Ovary (tissue), 7 donors: ENCODE measurements at regions not wholly inside any gene's neighbourhood (a gene's known extent, or its start where the extent isn't known, plus 50 kb on each side); places are given as distances from the start of the nearest gene placed in this dataset.

ENCODE experiments used
- DNase-seq, 5 donors: peaks; one replicate each; pipeline ENCODE4 v3.0.0-alpha.2; 2019 to 2020
- H3K27ac ChIP-seq, 2 donors: fragments of 200-600 bp; one replicate each; pipeline versions ENCODE4 v1.5.1 to v1.8.0; 2019 to 2022
- H3K27me3 ChIP-seq: fragments of 200-600 bp; one replicate; pipeline ENCODE4 v1.8.0; 2022
- H3K36me3 ChIP-seq: fragments of 200-600 bp; sonication (generic); one replicate; pipeline ENCODE4 v1.5.1; 2019
- H3K4me1 ChIP-seq: one replicate; pipeline ENCODE4 v1.8.1; 2013; ENCODE audit warnings: mild to moderate bottlenecking, moderate library complexity; ENCODE audit not compliant: insufficient read depth
- H3K4me3 ChIP-seq: fragments of 200-600 bp; sonication (generic); one replicate; pipeline ENCODE4 v1.5.1; 2017
- H3K9me3 ChIP-seq, 2 donors: fragments of 200-600 bp in 1 of 2; sonication (generic) in 1 of 2; one replicate each; pipeline versions ENCODE4 v1.5.1 to v1.8.1; 2013 to 2019; ENCODE audit warnings: mild to moderate bottlenecking in 1 of 2, moderate library complexity in 1 of 2
- EP300 ChIP-seq: sonication (generic); formaldehyde crosslinking; IDR thresholded peaks from one replicate; pipeline ENCODE4 v1.6.1; 2017; ENCODE audit warnings: antibody characterized with exemption
- POLR2A ChIP-seq: fragments of 450-650 bp; IDR thresholded peaks from one replicate; pipeline ENCODE4 v1.6.1; 2017; ENCODE audit warnings: antibody characterized with exemption, mild to moderate bottlenecking, moderate library complexity
- WGBS, 3 donors: extraction: QIAGEN DNeasy Blood & Tissue Kit in 1 of 3; methylation state at CpG; one replicate each; pipeline versions ENCODE4 v1.1.5 to v1.1.7; 2013 to 2017; 5-methylcytosine and 5-hydroxymethylcytosine counted together
- intact Hi-C, 4 donors: fragments of 100-400 bp; cut with DNase I; formaldehyde crosslinking; loops; one replicate each; pipeline versions ENCODE4 v1.11.0 to v1.15.1; 2022 to 2023
- TF ChIP-seq, protein P1 (sequence below), 3 donors: fragments of 450-650 bp in 2 of 3; fragments of 200-600 bp in 1 of 3; IDR thresholded peaks; one replicate each; pipeline versions ENCODE4 v1.5.1 to v1.8.0; 2016 to 2022; ENCODE audit warnings: antibody characterized with exemption in 3 of 3, mild to moderate bottlenecking in 1 of 3
- donor health status: DM: no; HTN: no; CAD: no; lungs with moderate emphysema.
- donor health status: DM: no; HTN: no; CAD: no.
- donor health status: Bipolar disorder and iron deficiency.
- donor health status: DM: no; HTN: no; CAD: no.
- donor health status: DM: yes; HTN: yes; CAD: no.

DNA sequence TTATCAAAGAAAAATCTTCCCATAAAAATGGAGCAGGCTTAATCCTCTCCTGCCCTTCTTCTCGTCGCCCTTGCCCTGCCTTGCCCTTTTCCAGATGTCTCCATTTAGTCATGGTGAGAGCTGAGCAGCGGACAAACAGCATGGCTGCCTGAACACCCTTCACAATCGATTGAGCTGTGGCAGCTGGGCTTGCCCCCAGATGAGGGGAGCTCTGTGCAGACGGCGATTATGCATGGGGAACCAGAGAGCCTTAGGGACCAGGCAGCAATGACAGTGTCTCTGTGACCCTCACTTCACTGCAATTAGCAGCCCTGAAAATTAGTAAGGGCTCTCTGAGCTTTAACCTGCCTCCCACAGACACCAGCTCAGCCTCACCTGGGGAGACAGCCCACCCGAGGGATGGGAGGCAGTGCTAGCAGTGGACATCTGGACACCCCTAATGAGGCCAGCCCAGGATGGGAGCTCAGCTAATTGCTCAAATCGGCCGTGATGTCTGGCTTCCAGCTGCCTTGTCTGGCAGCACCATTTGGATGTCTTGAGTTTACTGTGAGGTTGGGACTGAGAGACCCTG is 365.7 kb downstream of the TNS1 start:
- Histone ChIP-seq H3K9me3 (no peaks in the 10 kb centered on the region), H3K27ac (no peak overlapping the region), H3K4me1 (no peaks in the 10 kb centered on the region), H3K27me3 (no peaks in the 10 kb centered on the region), H3K36me3 (no peaks in the 10 kb centered on the region), H3K4me3 (no peak overlapping the region)
- no peak for TF ChIP-seq EP300
- no peak for TF ChIP-seq POLR2A
- TF ChIP-seq, protein P1, sequence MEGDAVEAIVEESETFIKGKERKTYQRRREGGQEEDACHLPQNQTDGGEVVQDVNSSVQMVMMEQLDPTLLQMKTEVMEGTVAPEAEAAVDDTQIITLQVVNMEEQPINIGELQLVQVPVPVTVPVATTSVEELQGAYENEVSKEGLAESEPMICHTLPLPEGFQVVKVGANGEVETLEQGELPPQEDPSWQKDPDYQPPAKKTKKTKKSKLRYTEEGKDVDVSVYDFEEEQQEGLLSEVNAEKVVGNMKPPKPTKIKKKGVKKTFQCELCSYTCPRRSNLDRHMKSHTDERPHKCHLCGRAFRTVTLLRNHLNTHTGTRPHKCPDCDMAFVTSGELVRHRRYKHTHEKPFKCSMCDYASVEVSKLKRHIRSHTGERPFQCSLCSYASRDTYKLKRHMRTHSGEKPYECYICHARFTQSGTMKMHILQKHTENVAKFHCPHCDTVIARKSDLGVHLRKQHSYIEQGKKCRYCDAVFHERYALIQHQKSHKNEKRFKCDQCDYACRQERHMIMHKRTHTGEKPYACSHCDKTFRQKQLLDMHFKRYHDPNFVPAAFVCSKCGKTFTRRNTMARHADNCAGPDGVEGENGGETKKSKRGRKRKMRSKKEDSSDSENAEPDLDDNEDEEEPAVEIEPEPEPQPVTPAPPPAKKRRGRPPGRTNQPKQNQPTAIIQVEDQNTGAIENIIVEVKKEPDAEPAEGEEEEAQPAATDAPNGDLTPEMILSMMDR (IDR thresholded peaks at IDR 0.05), result no peak
- WGBS, 3 donors, result 80 to 83% (median 81%) methylated on average over 9 of the region's 9 CpGs
- no peak for DNase-seq
- intact Hi-C loops, result no loop called here

DNA sequence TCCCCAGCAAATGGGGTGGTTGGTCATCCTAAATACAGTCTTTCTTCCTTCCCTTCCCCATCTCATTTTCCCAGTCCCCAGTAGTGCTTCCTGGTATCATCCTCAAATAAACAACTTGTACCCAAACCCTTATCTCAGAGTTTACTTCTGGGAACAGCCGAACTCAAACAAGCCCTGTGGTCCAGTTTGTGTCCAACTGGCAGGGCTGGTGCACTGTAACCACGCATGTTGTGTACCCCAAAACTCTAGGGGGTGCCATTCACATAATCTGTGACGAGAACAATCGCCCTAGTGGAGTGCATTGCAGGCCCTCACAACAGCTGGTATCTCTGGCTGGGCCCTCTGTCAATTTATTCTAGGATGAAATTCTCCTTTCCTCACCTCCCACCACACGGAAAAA is 366.2 kb downstream of the TNS1 start:
- Histone ChIP-seq H3K4me1 (no peaks in the 10 kb centered on the region), H3K27me3 (no peaks in the 10 kb centered on the region), H3K27ac (no peak overlapping the region), H3K9me3 (no peaks in the 10 kb centered on the region), H3K36me3 (no peaks in the 10 kb centered on the region), H3K4me3 (no peak overlapping the region)
- 83 to 90% (median 88%) methylated on average over 5 of the region's 5 CpGs for WGBS, 3 donors
- TF ChIP-seq, protein P1 (IDR thresholded peaks at IDR 0.05), result no peak
- TF ChIP-seq POLR2A, result no peak
- DNase-seq, result no peak
- intact Hi-C loops, result no loop called here

DNA sequence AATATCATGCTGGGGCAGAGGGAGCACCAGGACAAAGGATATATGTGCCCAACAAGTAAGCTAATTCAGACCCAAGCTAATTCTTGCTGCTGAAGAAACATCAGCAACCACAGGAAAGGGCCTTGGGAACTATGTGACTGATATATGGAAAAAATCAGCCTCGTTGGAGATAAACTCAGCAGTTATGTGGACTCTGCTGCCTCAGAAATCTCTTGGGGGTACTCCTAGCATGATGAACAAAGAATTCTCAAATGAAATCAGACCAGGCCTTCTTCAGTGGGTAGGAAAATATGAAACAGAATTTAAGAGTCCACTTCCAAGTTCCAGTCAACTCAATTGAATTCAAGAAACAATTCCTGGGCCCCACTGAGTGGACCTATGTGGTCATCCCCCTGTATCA is 367.9 kb downstream of the TNS1 start:
- DNase-seq, result no peak
- Histone ChIP-seq H3K4me1 (no peaks in the 10 kb centered on the region), H3K27ac (no peak overlapping the region), H3K4me3 (no peak overlapping the region), H3K36me3 (no peaks in the 10 kb centered on the region), H3K27me3 (no peaks in the 10 kb centered on the region), H3K9me3 (no peaks in the 10 kb centered on the region)
- WGBS, 3 donors, result 29 to 39% (median 33%) methylated on average over 1 of the region's 1 CpG
- TF ChIP-seq, protein P1 (IDR thresholded peaks at IDR 0.05), result no peak
- TF ChIP-seq POLR2A (no peak), EP300 (no peak)
- intact Hi-C loops, result no loop called here

DNA sequence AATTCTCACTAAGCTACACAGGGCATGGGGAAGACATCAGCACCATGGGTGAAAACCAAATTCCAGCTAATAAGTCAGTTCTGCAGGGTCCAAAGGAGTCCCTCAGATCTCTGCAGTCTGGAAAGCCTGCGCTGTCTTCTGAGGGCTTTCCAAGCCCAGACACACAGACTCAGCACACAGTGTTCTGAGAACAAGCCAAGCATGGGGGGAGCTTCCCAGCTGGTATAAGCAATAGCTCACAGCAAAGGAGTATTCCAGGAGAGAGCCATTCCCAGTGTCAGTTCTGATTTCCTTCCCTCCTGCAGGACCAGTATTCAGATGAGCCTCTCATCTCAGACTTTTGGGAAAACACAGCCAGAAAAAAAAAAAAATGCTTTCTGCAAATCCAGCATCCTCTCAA is 370.8 kb downstream of the TNS1 start:
- TF ChIP-seq, protein P1 (IDR thresholded peaks at IDR 0.05), result no peak
- TF ChIP-seq POLR2A (no peak), EP300 (no peak)
- Histone ChIP-seq H3K36me3 (no peaks in the 10 kb centered on the region), H3K27ac (no peak overlapping the region), H3K4me3 (no peak overlapping the region), H3K4me1 (no peaks in the 10 kb centered on the region), H3K9me3 (no peaks in the 10 kb centered on the region), H3K27me3 (no peaks in the 10 kb centered on the region)
- 35 to 42% (median 38%) methylated on average over 1 of the region's 1 CpG for WGBS, 3 donors
- intact Hi-C loops, result no loop called here
- DNase-seq, result peak in 3 of 5 donors; percentile 43 to 74 (median 65)
